Glutamatergic neuron (in vitro differentiated cells): ENCODE measurements at regions not wholly inside any gene's neighbourhood (a gene's known extent, or its start where the extent isn't known, plus 50 kb on each side); places are given as distances from the start of the nearest gene placed in this dataset.

Experiments used
- DNase-seq: peaks from one replicate; pipeline ENCODE4 v3.0.0; 2022
- H3K27ac Mint-ChIP-seq: one replicate; pipeline ENCODE4 v1.8.0; 2020; ENCODE audit warnings: mild to moderate bottlenecking, mixed read lengths, inconsistent platforms; ENCODE audit not compliant: unreplicated experiment
- H3K27me3 Mint-ChIP-seq: one replicate; pipeline ENCODE4 v1.8.0; 2020; ENCODE audit warnings: mild to moderate bottlenecking, moderate library complexity, mixed read lengths, inconsistent platforms; ENCODE audit not compliant: unreplicated experiment
- H3K36me3 Mint-ChIP-seq: one replicate; pipeline ENCODE4 v1.8.0; 2020; ENCODE audit warnings: mild to moderate bottlenecking, mixed read lengths, inconsistent platforms; ENCODE audit not compliant: unreplicated experiment
- H3K4me1 Mint-ChIP-seq: one replicate; pipeline ENCODE4 v1.8.0; 2020; ENCODE audit warnings: mild to moderate bottlenecking, low read depth, mixed read lengths, inconsistent platforms; ENCODE audit not compliant: unreplicated experiment
- H3K4me3 Mint-ChIP-seq: one replicate; pipeline ENCODE4 v1.8.0; 2020; ENCODE audit warnings: mild to moderate bottlenecking, mixed read lengths, inconsistent platforms; ENCODE audit not compliant: unreplicated experiment
- H3K9me3 Mint-ChIP-seq: one replicate; pipeline ENCODE4 v1.8.0; 2020; ENCODE audit warnings: mild to moderate bottlenecking, moderate library complexity, mixed read lengths, inconsistent platforms; ENCODE audit not compliant: unreplicated experiment
- TF ChIP-seq, protein P1 (sequence below): fragments of 200-600 bp; sonication (generic); IDR thresholded peaks from one replicate; pipeline ENCODE4 v1.5.0; 2021; ENCODE audit not compliant: partially characterized antibody, unreplicated experiment

DNA sequence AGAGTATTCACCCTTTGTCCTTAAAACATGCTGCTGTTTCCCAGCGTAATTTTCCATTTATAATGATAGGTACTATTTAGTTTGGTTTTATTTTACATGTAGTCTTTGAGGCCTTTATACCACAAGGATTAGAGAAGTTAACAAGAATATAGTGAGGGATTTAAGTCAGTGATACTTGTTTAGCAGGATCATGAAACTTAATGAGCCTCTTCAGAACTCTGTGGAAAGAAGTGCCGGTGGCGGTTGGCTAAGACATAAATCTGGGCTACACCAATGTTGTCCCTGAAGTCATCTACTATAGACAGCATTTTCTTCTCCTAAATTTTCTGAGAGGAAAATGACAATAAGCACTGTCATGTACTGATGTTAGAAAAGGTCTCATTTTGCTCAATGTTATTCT lies 1226.0 kb upstream of the SEL1L start:
- DNase-seq, result no peak
- Mint-ChIP-seq H3K27me3 (no peaks in the 10 kb centered on the region), H3K4me1 (peaks cover 2% of the 10 kb centered on the region), H3K27ac (no peak overlapping the region), H3K36me3 (no peaks in the 10 kb centered on the region), H3K9me3 (no peaks in the 10 kb centered on the region), H3K4me3 (no peak overlapping the region)
- TF ChIP-seq, protein P1, sequence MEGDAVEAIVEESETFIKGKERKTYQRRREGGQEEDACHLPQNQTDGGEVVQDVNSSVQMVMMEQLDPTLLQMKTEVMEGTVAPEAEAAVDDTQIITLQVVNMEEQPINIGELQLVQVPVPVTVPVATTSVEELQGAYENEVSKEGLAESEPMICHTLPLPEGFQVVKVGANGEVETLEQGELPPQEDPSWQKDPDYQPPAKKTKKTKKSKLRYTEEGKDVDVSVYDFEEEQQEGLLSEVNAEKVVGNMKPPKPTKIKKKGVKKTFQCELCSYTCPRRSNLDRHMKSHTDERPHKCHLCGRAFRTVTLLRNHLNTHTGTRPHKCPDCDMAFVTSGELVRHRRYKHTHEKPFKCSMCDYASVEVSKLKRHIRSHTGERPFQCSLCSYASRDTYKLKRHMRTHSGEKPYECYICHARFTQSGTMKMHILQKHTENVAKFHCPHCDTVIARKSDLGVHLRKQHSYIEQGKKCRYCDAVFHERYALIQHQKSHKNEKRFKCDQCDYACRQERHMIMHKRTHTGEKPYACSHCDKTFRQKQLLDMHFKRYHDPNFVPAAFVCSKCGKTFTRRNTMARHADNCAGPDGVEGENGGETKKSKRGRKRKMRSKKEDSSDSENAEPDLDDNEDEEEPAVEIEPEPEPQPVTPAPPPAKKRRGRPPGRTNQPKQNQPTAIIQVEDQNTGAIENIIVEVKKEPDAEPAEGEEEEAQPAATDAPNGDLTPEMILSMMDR, result no peak

DNA sequence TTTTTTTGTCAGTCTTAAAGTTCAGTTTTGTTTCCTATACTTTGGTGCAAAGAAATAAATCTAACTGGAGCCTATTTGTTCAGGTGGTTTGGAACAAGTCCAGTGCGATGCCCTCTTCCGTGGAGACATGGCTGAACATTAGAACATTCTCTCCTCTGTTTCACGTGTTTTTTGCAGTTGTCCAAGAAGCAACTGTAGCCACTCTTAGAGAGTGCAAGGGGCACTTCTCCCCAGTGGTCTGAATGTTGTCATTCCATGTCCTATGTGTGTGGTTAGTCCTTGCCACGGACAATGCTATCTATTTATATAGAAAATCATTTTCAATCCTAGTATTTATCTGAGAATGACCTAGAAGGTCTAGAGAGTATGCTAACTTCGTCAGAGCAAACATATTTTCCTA lies 1232.5 kb upstream of the SEL1L start:
- TF ChIP-seq, protein P1, result no peak
- H3K9me3 Mint-ChIP-seq, result no peaks in the 10 kb centered on the region
- no peaks in the 10 kb centered on the region for H3K36me3 Mint-ChIP-seq

DNA sequence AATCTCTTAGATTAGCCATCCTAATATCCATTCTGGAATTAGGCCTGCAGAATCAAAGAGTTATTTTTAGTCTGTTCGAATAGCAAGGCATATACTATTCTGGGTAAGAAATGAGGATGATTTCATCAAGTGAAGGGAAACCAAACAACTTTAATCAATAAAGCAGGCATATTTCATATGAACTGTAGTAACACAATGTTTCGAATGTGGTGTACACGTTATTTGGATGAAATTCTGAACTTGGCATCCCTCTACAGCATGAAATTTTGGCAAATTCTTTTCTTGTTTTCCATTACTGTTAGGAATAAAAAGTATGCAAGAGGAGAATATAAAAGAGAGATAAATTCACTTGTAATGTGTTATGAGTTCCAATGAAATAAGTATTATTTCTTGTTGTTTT lies 1233.3 kb upstream of the SEL1L start:
- no peaks in the 10 kb centered on the region for H3K36me3 Mint-ChIP-seq
- H3K27me3 Mint-ChIP-seq, result no peaks in the 10 kb centered on the region
- peaks cover 6% of the 10 kb centered on the region for H3K4me1 Mint-ChIP-seq
- no peaks in the 10 kb centered on the region for H3K9me3 Mint-ChIP-seq
- DNase-seq, result no peak
- TF ChIP-seq, protein P1, result no peak
- no peak overlapping the region for H3K27ac Mint-ChIP-seq
- no peak overlapping the region for H3K4me3 Mint-ChIP-seq

More for the DNA sequence above, 1232.5 kb upstream of the SEL1L start:
- DNase-seq, result no peak
- H3K4me3 Mint-ChIP-seq, result no peak overlapping the region
- no peaks in the 10 kb centered on the region for H3K27me3 Mint-ChIP-seq
- H3K27ac Mint-ChIP-seq, result no peak overlapping the region
- H3K4me1 Mint-ChIP-seq, result no peaks in the 10 kb centered on the region

DNA sequence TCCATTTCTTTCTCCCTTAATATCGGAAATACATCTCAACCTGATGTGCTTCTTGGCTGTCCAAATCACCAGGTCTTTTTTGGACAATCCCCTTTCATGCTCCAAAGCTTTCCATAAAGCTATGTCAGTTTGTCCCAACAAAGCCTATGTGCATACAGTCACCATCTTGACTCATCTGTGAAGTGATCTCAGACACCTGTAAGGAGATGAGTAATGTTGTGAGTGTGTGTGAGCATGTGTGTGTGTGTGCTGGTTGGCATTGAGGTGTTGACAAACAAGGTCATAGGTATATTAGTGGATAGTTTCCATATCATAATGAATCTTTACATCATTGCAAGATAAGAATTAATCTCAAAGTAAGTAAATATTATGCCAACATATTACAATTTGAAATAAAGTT lies 1243.3 kb upstream of the SEL1L start:
- no peak for DNase-seq
- Mint-ChIP-seq H3K36me3 (no peaks in the 10 kb centered on the region), H3K4me3 (no peak overlapping the region), H3K27ac (no peak overlapping the region), H3K27me3 (peaks cover 2% of the 10 kb centered on the region), H3K4me1 (no peaks in the 10 kb centered on the region), H3K9me3 (no peaks in the 10 kb centered on the region)
- TF ChIP-seq, protein P1, result no peak

DNA sequence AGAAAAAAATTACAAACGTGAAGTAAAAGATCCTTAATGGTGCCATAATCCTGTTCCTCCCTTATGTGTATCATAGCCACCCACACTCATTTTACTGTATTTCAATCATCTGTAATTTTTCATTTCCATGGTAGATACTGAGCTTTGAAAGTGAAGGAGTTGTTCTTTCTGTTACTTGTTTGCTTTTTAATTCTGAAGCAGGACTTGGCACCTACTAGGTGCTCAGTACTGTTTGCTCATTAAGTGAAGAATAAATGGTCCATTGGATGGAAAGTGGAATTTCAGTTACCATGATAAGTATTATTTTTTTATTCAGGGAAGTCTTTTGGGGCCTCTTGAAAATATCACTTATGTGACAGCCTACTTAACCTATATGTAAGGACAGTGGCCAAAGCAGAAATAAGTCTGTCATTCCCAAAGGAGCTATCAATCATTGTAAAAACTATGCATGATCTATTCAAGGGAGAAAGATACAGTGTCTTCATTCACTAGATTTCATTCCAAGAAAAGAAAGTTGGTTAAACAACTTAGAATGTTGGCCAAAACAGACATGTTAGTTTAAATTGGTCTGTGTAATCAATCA lies 1244.4 kb upstream of the SEL1L start:
- no peaks in the 10 kb centered on the region for H3K36me3 Mint-ChIP-seq
- TF ChIP-seq, protein P1, result no peak
- H3K4me1 Mint-ChIP-seq, result no peaks in the 10 kb centered on the region
- H3K4me3 Mint-ChIP-seq, result no peak overlapping the region
- H3K27me3 Mint-ChIP-seq, result peaks cover 2% of the 10 kb centered on the region
- no peak for DNase-seq
- no peaks in the 10 kb centered on the region for H3K9me3 Mint-ChIP-seq
- no peak overlapping the region for H3K27ac Mint-ChIP-seq
